Progenitor cell of endocrine pancreas (in vitro differentiated cells): ENCODE measurements at regions not wholly inside any gene's neighbourhood (a gene's known extent, or its start where the extent isn't known, plus 50 kb on each side); places are given as distances from the start of the nearest gene placed in this dataset.

Source experiments
- DNase-seq: peaks from one replicate; pipeline ENCODE4 v3.0.0; 2021; ENCODE audit warnings: low spot score; ENCODE audit not compliant: unreplicated experiment
- H3K27ac Mint-ChIP-seq: 2 replicates; pipeline ENCODE4 v1.8.0; 2021; ENCODE audit warnings: mild to moderate bottlenecking, moderate library complexity, mixed read lengths
- H3K27me3 Mint-ChIP-seq: 2 replicates; pipeline ENCODE4 v1.8.0; 2021; ENCODE audit warnings: mixed read lengths
- H3K36me3 Mint-ChIP-seq: 2 replicates; pipeline ENCODE4 v1.8.0; 2022; ENCODE audit warnings: mixed read lengths; ENCODE audit not compliant: insufficient read depth
- H3K4me1 Mint-ChIP-seq: 2 replicates; pipeline ENCODE4 v1.8.0; 2021; ENCODE audit warnings: low read depth, mixed read lengths
- H3K4me3 Mint-ChIP-seq: 2 replicates; pipeline ENCODE4 v1.8.0; 2021; ENCODE audit warnings: low read depth, mild to moderate bottlenecking, moderate library complexity, mixed read lengths
- H3K9me3 Mint-ChIP-seq: 2 replicates; pipeline ENCODE4 v1.8.0; 2021; ENCODE audit warnings: low read depth, mixed read lengths
- TF ChIP-seq, protein P1 (sequence below): fragments of 200-600 bp; sonication (generic); IDR thresholded peaks from one replicate; pipeline ENCODE4 v1.5.0; 2021; ENCODE audit warnings: antibody characterized with exemption, mild to moderate bottlenecking; ENCODE audit not compliant: unreplicated experiment

DNA sequence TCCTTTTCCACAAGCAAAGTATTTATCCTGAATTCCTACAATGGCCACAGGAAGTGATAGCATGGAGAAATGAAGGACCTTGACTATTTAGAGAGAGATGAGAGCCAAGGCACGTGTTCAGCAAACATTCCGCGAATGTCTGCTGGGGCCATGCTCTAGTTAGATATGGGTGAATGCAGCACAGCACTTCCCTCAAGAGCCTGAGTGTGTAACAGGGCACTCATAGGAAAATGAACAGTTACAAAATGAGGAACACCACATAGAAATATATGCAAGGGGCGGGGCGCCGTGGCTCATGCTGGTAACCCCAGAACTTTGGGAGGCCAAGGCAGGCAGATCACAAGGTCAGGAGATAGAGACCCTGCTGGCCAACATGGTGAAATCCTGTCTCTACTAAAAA is 406.9 kb downstream of the NR2F2 start:
- Mint-ChIP-seq H3K4me3 (no peak overlapping the region), H3K9me3 (no peaks in the 10 kb centered on the region), H3K36me3 (no peaks in the 10 kb centered on the region), H3K4me1 (peaks cover 8% of the 10 kb centered on the region), H3K27ac (no peak overlapping the region), H3K27me3 (peaks cover 21% of the 10 kb centered on the region)
- TF ChIP-seq, protein P1, sequence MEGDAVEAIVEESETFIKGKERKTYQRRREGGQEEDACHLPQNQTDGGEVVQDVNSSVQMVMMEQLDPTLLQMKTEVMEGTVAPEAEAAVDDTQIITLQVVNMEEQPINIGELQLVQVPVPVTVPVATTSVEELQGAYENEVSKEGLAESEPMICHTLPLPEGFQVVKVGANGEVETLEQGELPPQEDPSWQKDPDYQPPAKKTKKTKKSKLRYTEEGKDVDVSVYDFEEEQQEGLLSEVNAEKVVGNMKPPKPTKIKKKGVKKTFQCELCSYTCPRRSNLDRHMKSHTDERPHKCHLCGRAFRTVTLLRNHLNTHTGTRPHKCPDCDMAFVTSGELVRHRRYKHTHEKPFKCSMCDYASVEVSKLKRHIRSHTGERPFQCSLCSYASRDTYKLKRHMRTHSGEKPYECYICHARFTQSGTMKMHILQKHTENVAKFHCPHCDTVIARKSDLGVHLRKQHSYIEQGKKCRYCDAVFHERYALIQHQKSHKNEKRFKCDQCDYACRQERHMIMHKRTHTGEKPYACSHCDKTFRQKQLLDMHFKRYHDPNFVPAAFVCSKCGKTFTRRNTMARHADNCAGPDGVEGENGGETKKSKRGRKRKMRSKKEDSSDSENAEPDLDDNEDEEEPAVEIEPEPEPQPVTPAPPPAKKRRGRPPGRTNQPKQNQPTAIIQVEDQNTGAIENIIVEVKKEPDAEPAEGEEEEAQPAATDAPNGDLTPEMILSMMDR, result no peak
- DNase-seq, result no peak

DNA sequence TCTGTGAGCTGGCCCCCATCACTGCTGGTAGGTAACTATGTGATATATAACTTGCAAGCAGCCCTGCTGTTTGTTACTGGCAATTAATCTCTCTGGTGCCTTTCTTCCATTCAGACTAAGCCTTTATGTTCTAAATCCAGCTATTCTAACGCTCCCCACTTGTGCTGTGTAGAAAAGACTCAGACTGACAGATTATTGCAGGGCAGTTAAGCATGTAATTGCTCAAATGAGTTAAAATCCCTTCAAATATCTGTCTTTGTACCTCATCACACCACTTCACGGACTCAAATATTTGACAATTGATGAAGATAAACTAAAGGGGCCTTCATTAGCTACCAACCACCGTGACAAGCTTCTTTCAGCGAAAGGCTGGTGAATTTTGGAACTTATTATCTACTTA is 416.2 kb downstream of the NR2F2 start:
- Mint-ChIP-seq H3K27ac (no peak overlapping the region), H3K4me1 (peaks cover 9% of the 10 kb centered on the region), H3K4me3 (no peak overlapping the region), H3K36me3 (no peaks in the 10 kb centered on the region), H3K27me3 (peaks cover 34% of the 10 kb centered on the region), H3K9me3 (no peaks in the 10 kb centered on the region)
- DNase-seq, result no peak
- TF ChIP-seq, protein P1, result no peak

DNA sequence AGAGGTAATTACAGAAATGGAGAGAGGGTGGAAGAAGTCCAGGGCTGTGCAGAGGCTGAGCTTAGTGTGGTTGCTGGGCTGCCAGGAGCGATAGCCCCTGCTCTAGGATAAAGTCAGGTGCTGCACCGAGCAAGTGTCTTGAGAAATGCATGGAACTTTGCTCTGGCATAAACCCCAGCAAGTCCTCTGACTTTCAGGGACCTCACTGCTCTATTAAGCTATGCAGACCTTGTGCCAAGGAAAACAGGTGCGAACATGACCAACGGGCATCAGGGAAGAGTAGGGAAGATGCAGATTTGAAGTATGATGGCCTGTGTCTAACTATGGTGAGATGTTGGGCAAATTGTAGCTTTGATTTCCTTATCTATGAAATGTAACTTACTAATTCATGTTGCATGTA is 416.8 kb downstream of the NR2F2 start:
- no peaks in the 10 kb centered on the region for H3K36me3 Mint-ChIP-seq
- TF ChIP-seq, protein P1, result no peak
- no peak overlapping the region for H3K27ac Mint-ChIP-seq
- H3K4me1 Mint-ChIP-seq, result peaks cover 6% of the 10 kb centered on the region
- no peak for DNase-seq
- H3K9me3 Mint-ChIP-seq, result no peaks in the 10 kb centered on the region
- H3K27me3 Mint-ChIP-seq, result peaks cover 28% of the 10 kb centered on the region
- no peak overlapping the region for H3K4me3 Mint-ChIP-seq

DNA sequence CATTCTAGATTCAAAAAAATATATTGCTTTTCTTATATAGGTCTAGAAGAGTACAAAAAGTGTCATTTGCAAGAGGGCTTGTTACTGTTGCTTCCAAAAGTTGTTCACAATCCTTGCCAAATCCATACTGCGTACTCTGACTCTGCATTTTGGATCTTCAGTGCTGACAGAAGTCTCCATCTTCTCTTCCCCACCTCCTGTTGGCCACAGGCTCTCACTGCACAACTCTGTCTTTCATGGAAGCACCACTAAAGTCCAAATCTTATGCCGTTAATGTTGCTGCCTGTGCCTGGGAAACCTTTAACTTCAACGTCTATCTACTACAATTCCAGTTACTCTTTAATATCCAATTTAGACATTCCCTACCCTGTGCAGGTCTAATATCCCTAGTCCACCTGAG is 419.9 kb downstream of the NR2F2 start:
- Mint-ChIP-seq H3K4me1 (peaks cover 6% of the 10 kb centered on the region), H3K27ac (no peak overlapping the region), H3K4me3 (no peak overlapping the region), H3K9me3 (no peaks in the 10 kb centered on the region), H3K27me3 (peaks cover 8% of the 10 kb centered on the region), H3K36me3 (no peaks in the 10 kb centered on the region)
- DNase-seq, result no peak
- TF ChIP-seq, protein P1, result peak; percentile 19

DNA sequence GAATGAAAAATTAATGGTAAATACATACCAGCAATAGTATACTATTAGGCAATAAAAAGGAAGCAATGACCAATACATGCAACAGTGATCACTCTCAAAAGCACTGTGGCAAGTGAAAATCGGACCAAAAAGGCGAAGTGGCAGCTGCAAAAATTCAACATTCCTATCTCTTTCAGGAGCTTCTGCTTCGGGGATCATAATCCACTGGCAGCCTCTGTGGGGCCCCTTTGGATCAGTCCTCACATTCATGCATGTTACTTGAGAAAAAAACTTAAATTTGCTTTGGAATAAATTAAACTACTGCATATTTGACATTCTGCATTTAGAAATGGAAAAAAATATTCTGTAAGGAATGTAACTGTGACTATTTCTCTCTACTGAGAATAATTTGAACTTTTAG is 425.6 kb downstream of the NR2F2 start:
- Mint-ChIP-seq H3K36me3 (no peaks in the 10 kb centered on the region), H3K4me3 (no peak overlapping the region), H3K27ac (no peak overlapping the region), H3K27me3 (peaks cover 2% of the 10 kb centered on the region), H3K9me3 (peaks cover 14% of the 10 kb centered on the region), H3K4me1 (no peaks in the 10 kb centered on the region)
- TF ChIP-seq, protein P1, result no peak
- no peak for DNase-seq
